Suprapubic skin (tissue), 4 donors: ENCODE measurements at regions not wholly inside any gene's neighbourhood (a gene's known extent, or its start where the extent isn't known, plus 50 kb on each side); places are given as distances from the start of the nearest gene placed in this dataset.

ENCODE experiments used
- DNase-seq, 2 donors: peaks; one replicate each; pipeline ENCODE4 v3.0.0-alpha.2; 2019; ENCODE audit warnings: low spot score in 2 of 2
- H3K27ac ChIP-seq: fragments of 200-600 bp; sonication (generic); one replicate; pipeline ENCODE4 v1.5.1; 2019
- H3K27me3 ChIP-seq: fragments of 200-600 bp; sonication (generic); one replicate; pipeline ENCODE4 v1.5.1; 2019
- H3K36me3 ChIP-seq: fragments of 200-600 bp; sonication (generic); one replicate; pipeline ENCODE4 v1.5.1; 2019
- H3K4me1 ChIP-seq: fragments of 200-600 bp; sonication (generic); one replicate; pipeline ENCODE4 v1.5.1; 2019
- H3K4me3 ChIP-seq: fragments of 200-600 bp; sonication (generic); one replicate; pipeline ENCODE4 v1.5.1; 2019; ENCODE audit warnings: mild to moderate bottlenecking
- H3K9me3 ChIP-seq: fragments of 200-600 bp; sonication (generic); one replicate; pipeline ENCODE4 v1.5.1; 2019
- CTCF ChIP-seq, 2 donors: fragments of 200-600 bp in 1 of 2; fragments of 450-650 bp in 1 of 2; sonication (generic) in 1 of 2; IDR thresholded peaks; one replicate each; pipeline ENCODE4 v1.5.1; 2016 to 2019; ENCODE audit warnings: antibody characterized with exemption in 2 of 2, mild to moderate bottlenecking in 1 of 2, moderate library complexity in 1 of 2
- EP300 ChIP-seq: sonication (generic); formaldehyde crosslinking; IDR thresholded peaks from one replicate; pipeline ENCODE4 v1.6.1; 2017; ENCODE audit warnings: antibody characterized with exemption
- POLR2A ChIP-seq, 2 donors: fragments of 450-650 bp; IDR thresholded peaks; one replicate each; pipeline ENCODE4 v1.6.1; 2017; ENCODE audit warnings: antibody characterized with exemption in 2 of 2, mild to moderate bottlenecking in 2 of 2, moderate library complexity in 2 of 2
- POLR2AphosphoS5 ChIP-seq, 3 donors: sonication (generic); formaldehyde crosslinking; IDR thresholded peaks; one replicate each; pipeline ENCODE4 v1.6.1; 2017; ENCODE audit warnings: antibody characterized with exemption in 3 of 3
- WGBS: methylation state at CpG from one replicate; pipeline ENCODE4 v1.1.5; 2018; 5-methylcytosine and 5-hydroxymethylcytosine counted together

DNA sequence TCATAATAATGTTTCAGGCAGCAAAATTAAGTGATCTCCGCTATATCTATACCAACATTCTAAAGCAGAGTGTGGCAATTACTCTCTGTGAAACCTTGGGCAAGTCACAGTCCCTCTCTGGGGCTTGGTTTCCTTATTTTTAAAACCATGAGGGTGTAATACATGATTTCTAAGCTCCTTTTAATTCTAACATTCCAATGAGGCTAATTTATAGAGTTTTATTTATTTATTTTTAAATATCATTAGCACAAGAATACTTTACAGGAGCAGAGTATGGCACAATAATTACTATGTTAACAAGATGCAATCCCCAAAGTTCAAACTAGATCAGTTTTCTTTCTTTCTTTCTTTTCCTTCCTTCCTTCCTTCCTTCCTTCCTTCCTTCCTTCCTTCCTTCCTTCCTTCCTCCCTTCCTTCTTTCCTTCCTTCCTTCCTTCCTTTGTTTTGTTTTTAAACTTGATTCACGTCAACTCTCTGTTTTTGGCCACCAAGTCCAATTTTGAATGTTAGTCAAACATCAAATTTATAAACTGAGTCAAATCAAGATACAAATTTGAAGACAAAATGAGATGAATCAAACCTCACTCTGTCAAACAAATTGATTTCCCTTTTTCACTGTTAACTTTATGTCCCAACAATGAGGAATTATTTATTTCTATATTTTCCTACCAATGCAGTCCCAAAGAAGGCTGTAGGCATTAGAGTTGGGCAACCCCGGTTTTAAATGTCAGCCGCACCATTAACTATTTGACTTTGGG, 50.2 kb upstream of the GPR174 start:
- no peak for DNase-seq
- no peaks in the 10 kb centered on the region for H3K4me1 ChIP-seq
- TF ChIP-seq CTCF (IDR thresholded peaks at IDR 0.05) (no peak), POLR2AphosphoS5 (IDR thresholded peaks at IDR 0.05) (no peak), POLR2A (IDR thresholded peaks at IDR 0.05) (no peak), EP300 (no peak)
- H3K27me3 ChIP-seq = no peaks in the 10 kb centered on the region
- 77% methylated on average over 4 of the region's 4 CpGs for WGBS
- no peaks in the 10 kb centered on the region for H3K9me3 ChIP-seq
- no peaks in the 10 kb centered on the region for H3K36me3 ChIP-seq
- H3K27ac ChIP-seq = no peak overlapping the region
- H3K4me3 ChIP-seq = no peak overlapping the region
